GM18499 (cell line): ENCODE measurements at regions not wholly inside any gene's neighbourhood (a gene's known extent, or its start where the extent isn't known, plus 50 kb on each side); places are given as distances from the start of the nearest gene placed in this dataset.
"Not testable (repeated sequence)": the region's sequence is repeated elsewhere in the genome, so short reads cannot be mapped to it uniquely, and the experiment has no call there.

Experiments used
- ATAC-seq: cut with Tn5 transposase; IDR thresholded peaks from one replicate; pipeline ENCODE4 v1.9.1; 2021; ENCODE audit warnings: moderate number of reproducible peaks; ENCODE audit not compliant: insufficient read depth, unreplicated experiment

DNA sequence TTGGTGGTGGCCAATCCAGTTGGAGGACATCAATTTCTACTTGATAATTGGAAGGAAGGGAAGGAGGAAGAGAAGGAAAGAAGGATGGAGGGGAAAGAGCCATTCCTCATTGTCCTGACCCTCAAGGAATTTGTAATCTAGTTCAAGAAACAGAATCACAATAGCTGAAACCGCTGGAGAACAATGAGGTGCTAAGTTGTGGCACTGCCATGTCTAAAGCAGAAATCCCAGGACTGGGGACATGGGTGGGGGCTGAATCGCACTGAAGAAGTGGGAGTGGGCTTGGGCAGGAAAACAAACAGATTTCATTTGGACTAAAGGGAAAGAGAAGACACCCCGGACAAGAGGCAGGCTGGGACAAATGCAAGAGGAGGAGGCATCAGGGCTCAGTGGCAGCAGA, 183.6 kb downstream of the UACA start:
- ATAC-seq: no peak

DNA sequence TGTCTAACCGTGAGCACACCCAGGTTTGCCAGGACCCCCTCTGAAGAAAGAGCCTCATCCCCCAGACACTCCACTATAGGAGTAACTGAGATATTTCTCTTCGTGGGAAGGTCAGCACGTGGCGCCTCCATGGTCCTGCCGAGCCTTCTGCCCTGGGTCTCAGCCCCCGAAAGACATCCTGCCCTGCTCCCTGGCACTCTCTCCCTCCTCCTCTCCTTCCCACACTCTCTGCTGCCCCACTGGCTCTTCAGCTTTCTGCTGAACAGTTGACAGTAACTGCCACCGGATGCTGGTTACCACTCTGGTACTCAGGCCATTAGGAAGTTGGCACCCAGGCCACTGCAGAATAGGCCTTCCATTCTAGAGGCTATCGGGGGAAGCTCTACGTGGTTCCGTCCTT, 185.2 kb downstream of the UACA start:
- ATAC-seq: no peak

DNA sequence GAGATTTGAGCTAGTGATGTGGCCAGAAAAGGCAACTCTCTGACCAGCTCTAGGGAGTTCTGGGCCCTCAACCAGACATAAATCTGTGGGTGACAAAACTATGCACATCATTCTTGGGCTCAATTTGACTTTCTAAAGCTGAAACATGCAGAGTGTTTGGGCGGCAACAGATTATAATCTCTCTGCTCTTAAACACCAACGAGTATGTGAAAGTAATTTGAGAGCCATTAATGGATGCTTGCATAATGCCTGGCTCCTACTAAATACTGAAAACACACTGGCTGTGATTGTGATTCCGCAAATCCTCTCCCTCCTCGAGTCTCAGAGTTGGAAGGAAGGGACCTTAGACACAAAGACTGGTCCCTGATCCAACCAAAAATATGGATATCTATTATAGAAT, 186.7 kb downstream of the UACA start:
- ATAC-seq: no peak

DNA sequence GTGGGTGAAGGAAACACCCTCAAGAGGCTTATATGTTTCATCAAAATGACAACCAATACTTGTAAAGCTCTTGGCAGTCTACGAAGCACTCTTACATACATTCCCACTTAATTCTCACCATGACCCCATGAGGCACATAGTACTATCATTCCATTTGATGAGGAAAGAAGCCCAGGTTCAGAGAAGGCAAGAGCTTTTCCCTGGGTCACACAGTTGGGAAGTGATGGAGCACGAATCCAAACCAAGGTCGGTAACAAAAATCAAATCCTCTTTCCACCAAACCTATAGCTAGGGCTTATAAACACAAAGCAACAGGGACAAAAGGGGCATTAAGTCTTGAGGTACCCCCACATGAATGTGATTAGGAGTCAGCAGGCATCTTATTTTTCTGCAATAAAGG, 187.1 kb downstream of the UACA start:
- ATAC-seq: no peak

DNA sequence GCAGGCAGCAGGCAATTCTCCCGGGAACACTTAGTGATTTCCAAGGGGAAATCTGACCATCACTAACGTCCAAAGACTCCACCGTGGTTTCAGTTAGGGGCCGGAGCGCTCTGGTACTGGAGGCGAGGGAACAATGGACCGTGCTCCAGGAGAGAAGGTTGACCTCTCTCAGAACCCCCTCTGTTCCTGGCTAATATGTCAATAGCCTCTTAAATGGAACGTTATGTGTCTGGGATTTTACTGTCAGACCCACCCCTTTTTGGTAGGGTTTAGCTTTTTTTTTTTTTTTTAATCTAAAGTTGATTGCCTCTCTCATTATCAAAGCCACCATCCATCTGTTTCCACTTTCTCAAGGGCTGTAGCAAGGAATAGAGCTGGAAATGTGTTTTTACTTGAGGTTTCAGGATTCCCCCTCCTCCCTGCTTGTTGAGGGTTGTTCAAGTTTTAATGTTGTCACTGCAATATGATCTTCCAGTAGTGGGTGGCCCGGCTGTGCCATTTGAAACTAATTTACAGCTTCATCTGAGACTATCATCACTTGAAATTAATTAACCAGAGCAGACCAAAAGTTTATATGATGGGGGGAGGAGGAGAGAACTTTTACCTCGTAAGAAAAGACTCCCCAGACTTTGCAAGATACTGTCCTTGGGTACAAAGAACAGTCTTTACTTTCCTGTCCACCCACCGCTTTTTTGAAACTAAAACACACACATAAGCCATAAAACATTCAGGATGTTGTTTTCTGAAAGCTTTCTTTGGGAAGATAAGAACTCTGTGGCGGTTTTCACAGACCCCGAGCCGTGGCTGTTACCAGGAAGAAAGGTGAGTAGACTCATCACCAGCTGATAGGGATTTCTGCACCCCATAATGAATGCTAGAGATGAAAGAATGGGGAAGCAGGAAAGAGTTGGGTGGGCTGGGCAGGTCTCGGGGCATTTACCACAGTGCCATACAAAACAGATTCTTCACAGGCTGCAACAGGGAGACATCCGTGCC, 187.8 kb downstream of the UACA start:
- ATAC-seq: no peak

DNA sequence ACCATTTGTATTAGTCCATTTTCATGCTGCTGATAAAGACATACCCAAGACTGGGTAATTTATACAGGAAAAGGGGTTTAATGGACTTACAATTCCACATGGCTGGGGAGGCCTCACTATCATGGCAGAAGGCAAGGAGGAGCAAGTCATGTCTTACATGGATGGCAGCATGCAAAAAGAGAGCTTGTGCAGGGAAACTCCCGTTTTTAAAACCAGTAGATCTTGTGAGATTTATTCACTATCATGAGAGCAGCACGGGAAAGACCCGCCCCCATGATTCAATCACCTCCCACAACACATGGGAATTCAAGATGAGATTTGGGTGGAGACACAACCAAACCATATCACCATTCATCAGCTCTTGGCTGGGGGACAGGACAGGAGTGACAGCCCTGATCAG, 189.0 kb downstream of the UACA start:
- ATAC-seq: not testable (repeated sequence)

DNA sequence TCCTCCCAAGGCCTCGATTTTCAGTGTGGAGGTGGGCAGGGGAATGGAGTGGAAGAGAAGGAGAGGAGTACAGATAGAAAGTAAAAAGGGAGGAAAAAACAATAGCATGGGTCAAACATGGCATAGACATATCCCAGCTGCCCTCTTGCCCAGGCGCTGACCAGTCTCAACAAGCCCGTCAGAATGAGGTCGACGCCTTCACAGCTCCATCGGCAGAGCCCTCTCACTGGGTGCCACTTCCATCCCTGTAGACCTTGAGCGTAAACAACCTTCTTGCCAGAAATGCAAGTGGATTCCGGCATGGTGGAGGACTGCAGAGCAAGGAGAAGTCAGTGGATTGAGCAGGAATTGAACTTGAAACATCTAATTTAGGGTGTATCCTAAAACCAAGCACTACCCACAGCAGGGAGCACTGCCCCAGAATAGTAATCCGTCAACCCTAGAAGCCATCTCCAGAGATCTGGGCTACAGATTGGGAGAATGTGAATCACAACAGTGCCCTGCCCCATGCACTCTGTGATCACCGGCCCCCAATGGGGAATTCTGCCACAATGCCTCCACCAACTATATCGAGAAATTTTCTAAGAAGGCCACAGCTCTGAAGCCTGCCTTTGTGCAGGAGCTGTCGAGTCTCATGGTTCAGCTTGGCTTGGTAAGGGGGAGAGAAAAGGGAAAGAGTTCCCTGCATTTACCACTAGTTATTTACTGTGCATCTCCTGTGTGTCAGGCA, 190.1 kb downstream of the UACA start:
- no peak for ATAC-seq

DNA sequence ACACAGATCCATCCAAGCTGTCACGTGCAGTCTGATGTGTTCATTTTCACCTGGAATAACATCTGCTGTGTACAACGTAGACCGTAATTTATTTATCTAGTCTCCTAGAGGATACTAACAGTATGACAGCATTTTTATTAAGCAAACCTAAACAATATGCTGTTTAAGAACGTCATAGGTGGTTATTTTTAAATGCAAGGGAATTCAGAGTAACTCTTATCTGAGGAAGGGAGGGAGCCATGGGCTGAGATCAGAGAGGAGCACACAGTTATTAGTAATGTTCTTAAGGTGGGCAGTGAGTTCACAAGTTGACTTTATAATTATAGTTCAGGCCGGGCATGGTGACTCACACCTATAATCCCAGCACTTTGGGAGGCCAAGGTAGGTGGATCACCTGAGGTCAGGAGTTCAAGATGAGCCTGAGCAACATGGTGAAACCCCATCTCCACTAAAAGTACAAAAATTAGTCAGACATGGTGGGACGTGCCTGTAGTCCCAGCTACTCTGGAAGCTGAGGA, 193.6 kb downstream of the UACA start:
- no peak for ATAC-seq

DNA sequence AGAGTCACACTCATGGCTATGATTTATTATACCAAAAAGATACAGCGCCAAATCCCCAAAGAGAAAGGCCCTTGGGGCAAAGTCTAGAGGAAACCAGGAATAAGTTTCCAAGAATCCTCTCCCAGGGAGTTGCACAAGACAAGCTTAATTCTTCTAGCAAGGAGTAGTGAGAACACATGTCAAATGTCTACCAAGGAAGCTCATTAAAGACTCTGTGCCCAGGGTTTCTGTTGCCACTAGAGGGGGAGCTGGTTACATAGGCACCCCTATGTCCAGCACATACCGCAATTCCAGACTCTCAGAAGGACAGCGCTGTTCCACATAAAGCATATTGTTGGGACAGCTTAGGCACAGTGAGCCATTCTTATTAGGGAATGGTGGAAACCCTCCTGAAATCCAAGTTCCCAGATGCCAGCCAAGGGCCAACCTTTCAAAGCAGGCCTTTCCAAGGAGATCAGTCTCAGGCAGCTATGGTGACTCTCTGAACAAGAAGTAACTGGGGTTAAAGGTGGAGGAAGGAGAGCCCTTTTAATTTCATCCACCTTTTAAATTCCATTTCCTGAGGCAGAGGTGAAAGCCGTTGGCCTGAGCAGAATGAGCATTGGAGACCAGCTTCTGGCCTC, 194.2 kb downstream of the UACA start:
- no peak for ATAC-seq

DNA sequence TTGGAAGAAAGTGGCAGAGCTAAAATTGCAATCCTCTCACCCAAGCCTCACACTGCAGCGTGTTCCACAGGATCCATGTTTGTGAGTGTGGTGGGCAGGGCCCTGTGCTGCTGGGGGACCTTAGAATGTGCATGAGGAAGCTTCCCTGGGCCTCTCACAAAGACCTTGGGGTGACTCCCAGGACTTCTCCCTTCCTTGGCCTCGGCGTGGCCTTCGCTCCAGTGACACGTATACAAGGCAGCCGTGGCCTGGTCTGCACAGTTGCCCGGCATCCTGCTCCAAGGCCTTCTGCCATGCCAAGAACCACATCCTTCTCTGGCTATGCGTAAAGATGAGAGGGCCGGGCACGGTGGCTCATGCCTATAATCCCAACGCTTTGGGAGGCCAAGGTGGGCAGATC, 196.4 kb downstream of the UACA start:
- ATAC-seq: no peak

DNA sequence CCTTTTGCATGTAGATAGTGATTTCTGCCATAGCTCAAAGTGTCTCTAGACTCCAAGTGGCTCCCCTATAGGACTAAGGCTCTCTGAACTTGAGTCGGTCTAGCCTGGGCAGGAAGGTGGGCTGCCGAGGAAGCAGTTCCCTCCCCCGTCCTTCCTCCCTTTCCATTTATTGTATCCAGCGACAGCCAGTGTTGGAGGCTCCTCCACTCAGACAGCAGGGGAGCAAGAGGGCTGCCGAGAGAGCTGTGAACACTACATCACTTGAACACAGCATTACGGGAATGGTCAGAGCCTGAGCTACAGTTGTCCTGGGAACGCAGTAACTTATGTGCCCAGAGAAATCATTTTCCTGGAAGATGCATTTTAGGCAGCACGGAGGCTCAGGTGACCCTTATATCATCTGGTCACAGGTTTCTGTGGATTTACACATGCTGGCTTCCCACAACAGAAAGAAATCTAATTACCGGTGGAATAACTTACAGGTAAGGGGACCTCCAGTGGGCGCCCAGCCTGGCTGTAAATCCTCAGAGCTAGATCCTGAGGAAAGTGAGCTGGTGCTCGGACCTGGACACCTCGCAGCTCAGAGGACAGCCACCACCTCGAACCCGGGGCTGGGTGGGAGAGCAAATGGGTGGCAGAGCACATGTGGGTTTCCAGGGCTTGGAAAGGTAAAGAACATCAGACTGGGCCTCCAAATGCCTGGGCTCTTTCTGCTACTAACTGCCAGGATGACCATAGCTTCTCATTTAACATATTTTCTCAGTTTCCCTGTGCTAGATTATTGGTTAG, 197.1 kb downstream of the UACA start:
- no peak for ATAC-seq

DNA sequence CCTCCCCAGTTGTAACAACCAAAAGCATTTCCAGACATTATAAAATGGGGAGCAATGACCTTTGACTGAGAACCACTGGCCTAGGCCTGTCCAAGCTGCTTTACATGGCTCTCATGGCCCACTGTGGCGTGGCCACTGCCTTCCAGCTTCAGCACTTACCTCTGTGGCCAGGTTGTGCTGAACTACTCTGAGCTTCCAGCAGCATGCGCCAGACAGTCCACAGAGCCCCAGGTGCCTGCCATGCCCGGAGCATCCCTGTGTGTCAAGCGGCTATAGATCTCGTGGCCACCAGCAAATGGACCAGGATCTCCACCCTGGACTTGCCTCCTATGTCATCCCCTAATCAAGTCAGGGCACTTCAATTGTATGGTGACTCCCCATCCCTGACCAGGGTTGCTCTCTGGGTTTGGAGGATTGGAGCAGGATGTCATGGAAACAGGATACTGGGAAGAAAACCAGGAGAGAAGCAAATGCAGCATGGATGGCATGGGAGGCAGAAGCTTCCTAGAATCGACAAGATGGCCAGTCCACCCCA, 199.7 kb downstream of the UACA start:
- ATAC-seq: no peak

DNA sequence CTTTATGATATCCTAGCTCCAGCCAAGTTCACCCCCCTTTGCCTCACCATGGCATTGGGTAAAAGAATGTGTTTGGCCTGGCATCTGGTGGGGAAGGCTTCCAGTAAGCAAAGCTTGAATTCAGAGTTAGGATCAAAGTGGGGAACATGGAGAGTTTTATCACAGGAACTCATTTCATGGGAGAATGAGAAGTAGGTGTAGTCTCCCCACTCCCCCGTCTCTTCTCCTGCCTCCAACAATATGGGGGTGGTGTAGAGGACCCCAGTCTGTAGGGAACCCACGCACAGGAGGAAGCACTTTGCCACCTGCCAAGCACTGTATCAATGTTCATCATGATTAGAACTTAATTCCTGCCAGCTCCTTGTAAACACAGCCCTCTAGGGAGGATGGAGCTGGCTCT, 200.5 kb downstream of the UACA start:
- no peak for ATAC-seq

DNA sequence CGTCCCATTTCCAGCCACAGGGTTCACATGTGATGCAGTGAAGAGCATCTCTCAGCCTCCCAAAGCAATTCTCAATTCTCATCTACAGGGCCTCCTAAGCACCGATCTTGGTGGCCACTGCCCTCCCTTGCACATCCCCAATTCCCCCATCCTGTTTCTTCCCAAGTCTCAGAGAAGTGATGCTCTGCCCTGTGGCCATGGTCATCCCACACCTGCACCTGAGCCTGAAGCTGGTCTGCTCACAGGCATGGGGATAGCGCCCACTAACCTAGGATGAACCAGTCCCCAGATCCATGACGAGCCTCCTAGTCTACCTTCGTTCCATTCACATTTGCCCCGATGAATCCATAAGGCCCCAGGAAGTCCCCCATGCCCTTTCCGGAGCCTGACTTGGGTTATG, 201.5 kb downstream of the UACA start:
- no peak for ATAC-seq

DNA sequence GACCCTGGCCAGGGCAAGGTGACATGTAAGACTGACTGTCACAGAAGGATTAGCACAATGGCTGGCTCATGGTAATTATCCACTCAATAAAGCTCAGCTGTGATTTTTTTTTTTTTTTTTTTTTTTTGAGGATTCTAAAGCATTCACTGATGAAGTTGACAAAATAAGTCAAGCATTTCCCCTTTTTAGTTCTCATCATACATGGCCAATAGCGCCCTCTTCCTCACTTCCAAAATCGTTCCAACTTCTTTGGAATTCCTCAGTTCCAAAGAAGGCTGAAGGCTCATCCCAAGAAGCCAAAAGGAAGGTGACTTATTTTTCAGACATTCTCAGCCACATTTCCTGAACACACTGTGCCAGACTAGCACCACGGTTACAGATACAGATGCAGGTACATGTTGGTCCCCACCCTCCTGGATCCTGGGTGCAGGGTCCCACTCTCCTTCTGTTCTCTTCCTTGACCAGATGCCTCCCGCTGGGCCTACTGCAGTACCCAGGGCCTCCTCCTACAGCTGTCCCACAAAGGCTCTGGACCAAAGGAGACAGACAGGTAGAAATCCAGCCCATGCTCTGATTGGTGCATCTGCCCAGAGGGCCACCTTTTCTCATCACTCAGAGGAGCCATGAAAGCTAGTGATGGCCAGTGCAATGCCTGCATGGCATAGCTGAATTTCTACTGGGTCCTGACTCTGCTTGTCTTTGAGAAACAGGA, 202.6 kb downstream of the UACA start:
- no peak for ATAC-seq

DNA sequence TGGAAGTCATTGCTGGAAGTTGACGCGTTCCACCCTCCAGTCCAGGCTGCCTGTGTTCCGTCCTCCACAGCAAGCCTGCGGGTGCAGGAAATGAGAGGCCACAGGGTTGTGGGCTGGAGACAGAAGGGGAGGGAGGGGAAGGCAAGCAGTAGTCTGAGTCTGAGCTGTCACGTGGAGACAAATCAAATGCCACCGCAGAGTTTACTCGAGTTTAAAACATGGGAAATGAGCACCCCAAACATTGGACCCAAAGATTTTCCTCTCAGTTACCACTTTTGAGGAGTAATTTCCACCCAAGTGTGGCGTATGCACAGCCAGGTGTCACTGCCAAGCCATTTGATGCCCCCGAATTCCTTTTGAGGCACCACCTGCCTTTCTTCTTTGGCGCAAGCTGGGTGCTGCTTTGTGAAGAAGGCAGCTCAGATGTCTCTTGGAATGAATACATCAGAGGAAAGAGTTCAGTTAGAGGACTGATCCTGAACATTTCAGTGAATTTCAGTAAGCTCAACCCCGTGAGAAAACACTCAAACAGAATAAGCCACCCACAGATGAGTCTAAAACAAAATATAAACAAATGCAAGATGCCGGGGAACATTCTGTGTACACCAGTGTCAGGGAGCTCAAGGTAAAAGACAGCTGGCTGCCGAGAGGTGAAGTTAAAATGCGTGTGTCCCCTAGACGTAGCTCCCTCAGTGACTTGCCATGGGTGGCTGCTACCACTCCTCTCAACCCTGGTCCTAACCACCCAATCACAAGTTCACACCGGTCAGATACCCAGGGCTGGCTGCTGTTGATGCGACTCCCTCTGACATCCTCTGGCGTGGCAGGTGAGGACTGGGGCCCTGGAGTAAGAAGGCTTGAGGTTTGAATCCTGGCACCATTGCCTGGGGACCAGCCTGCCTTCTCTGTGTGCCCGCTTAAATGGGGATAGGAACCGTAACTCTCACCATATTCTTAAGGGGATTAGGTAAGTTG, 203.8 kb downstream of the UACA start:
- ATAC-seq: no peak

DNA sequence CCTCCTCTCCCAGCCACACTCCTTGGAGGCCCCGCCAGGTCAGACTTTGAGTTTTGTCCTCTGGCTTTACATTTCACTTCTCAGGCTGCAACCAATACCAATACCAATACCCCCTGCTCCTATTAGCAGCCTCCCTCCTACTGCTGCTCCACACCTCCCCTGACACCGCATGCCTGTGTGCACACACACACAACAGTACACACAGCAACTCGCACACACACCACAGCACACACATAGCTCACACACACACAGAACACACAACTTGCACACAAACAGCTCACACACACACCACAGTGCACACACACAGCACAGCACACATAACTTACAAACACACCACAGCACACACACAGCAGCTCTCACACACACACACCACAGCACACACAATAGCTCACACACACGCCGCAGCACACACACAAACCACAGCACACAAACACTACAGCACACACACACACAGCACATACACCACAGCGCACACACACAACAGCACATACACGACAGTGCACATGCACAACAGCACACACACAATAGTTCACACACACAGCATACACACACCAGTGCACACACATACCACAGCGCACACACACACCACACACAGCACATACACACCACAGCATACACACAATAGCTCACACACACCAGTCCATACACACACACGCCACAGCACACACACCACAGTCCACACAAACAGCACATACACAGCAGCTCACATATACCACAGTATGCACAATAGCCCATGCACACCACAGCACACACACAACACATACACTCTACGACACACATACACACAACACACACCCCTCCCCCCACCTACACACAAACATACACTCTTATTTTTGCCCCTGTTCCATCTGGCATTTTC, 204.7 kb downstream of the UACA start:
- ATAC-seq: no peak
